Endothelial cell (in vitro differentiated cells): ENCODE measurements at regions not wholly inside any gene's neighbourhood (a gene's known extent, or its start where the extent isn't known, plus 50 kb on each side); places are given as distances from the start of the nearest gene placed in this dataset.

Experiments used
- DNase-seq: peaks from one replicate; pipeline ENCODE4 v3.0.0; 2021; ENCODE audit warnings: low spot score
- H3K27ac Mint-ChIP-seq: one replicate; pipeline ENCODE4 v1.8.0; 2021; ENCODE audit warnings: mixed read lengths, inconsistent platforms; ENCODE audit not compliant: unreplicated experiment
- H3K27me3 Mint-ChIP-seq: one replicate; pipeline ENCODE4 v1.8.0; 2021; ENCODE audit warnings: mild to moderate bottlenecking, moderate library complexity, mixed read lengths, inconsistent platforms; ENCODE audit not compliant: unreplicated experiment
- H3K36me3 Mint-ChIP-seq: one replicate; pipeline ENCODE4 v1.8.0; 2021; ENCODE audit warnings: mild to moderate bottlenecking, low read depth, mixed read lengths, inconsistent platforms; ENCODE audit not compliant: unreplicated experiment
- H3K4me1 Mint-ChIP-seq: one replicate; pipeline ENCODE4 v1.8.0; 2021; ENCODE audit warnings: mild to moderate bottlenecking, mixed read lengths, inconsistent platforms; ENCODE audit not compliant: unreplicated experiment
- H3K4me3 Mint-ChIP-seq: one replicate; pipeline ENCODE4 v1.8.0; 2021; ENCODE audit warnings: mild to moderate bottlenecking, mixed read lengths, inconsistent platforms; ENCODE audit not compliant: unreplicated experiment
- H3K9me3 Mint-ChIP-seq: one replicate; pipeline ENCODE4 v1.8.0; 2021; ENCODE audit warnings: mixed read lengths, inconsistent platforms; ENCODE audit not compliant: unreplicated experiment
- TF ChIP-seq, protein P1 (sequence below): fragments of 200-600 bp; sonication (generic); IDR thresholded peaks from one replicate; pipeline ENCODE4 v1.5.0; 2021; ENCODE audit warnings: antibody characterized with exemption; ENCODE audit not compliant: unreplicated experiment

DNA sequence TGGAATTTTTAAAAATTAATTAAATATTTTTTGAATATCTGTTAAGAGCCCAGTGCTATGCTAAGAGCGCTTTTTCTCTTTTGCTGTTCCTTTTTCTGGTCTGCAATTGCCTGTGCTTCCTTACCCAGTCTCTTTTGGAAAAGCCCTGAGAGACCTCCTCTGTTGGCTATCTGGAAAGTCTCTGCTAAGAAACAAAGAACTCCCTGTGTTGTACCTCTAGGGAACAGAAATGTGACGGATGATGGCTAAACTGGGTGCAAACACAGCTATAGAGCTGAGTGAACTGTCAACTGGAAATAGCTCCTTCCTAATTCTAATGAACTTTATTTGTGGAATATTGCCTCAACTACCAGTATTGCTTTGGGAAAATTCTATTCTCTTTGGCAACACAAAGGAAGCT, 261.6 kb upstream of the NOVA1 start:
- no peak overlapping the region for H3K27ac Mint-ChIP-seq
- H3K27me3 Mint-ChIP-seq = no peaks in the 10 kb centered on the region
- TF ChIP-seq, protein P1, sequence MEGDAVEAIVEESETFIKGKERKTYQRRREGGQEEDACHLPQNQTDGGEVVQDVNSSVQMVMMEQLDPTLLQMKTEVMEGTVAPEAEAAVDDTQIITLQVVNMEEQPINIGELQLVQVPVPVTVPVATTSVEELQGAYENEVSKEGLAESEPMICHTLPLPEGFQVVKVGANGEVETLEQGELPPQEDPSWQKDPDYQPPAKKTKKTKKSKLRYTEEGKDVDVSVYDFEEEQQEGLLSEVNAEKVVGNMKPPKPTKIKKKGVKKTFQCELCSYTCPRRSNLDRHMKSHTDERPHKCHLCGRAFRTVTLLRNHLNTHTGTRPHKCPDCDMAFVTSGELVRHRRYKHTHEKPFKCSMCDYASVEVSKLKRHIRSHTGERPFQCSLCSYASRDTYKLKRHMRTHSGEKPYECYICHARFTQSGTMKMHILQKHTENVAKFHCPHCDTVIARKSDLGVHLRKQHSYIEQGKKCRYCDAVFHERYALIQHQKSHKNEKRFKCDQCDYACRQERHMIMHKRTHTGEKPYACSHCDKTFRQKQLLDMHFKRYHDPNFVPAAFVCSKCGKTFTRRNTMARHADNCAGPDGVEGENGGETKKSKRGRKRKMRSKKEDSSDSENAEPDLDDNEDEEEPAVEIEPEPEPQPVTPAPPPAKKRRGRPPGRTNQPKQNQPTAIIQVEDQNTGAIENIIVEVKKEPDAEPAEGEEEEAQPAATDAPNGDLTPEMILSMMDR = no peak
- H3K4me3 Mint-ChIP-seq = no peak overlapping the region
- H3K4me1 Mint-ChIP-seq = no peaks in the 10 kb centered on the region
- H3K9me3 Mint-ChIP-seq = no peaks in the 10 kb centered on the region
- H3K36me3 Mint-ChIP-seq = no peaks in the 10 kb centered on the region
- no peak for DNase-seq

DNA sequence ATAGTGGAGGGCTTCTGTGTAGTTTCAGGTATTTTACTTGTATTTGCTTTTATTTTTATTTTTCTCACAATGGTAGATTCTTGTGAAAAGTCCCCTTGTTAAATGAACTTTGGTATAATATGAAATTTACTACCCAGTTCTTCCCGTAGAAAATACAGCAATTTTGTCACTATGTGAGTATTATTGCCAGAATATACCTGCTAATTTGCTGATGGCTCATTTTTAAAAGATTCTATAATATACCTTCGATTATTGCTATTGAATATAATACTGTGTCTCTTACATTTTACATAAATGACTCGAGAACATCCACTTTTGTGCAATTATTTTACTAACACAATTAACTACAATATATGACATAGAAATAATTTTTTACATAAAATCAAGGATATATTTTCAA, 262.3 kb upstream of the NOVA1 start:
- H3K27ac Mint-ChIP-seq = no peak overlapping the region
- TF ChIP-seq, protein P1 = no peak
- no peaks in the 10 kb centered on the region for H3K36me3 Mint-ChIP-seq
- no peak overlapping the region for H3K4me3 Mint-ChIP-seq
- no peak for DNase-seq
- no peaks in the 10 kb centered on the region for H3K4me1 Mint-ChIP-seq
- H3K9me3 Mint-ChIP-seq = no peaks in the 10 kb centered on the region
- no peaks in the 10 kb centered on the region for H3K27me3 Mint-ChIP-seq

GRCh38 chr14:26863736-26864135, 265.9 kb upstream of the NOVA1 start:
- no peak overlapping the region for H3K4me3 Mint-ChIP-seq

DNA sequence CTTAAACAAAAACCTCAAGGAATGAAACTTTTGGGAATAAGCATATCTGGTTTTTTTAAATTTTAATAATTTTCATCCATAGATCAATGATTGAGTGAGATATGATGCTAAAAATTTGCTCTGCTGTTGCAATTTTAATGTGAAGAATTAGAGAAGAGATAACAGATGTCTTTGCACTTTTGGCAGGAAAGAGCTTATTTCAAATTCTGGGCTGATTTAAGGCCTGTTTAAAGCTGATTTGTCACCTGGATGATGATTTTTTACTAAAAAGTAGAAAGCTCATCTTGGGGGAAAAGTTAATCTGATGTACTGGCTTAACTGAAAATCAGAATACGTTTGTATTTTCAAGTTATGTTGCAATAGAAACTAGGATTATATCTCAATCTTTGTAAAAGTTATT, 268.9 kb upstream of the NOVA1 start:
- DNase-seq = no peak
- H3K36me3 Mint-ChIP-seq = no peaks in the 10 kb centered on the region
- H3K27me3 Mint-ChIP-seq = no peaks in the 10 kb centered on the region
- no peaks in the 10 kb centered on the region for H3K9me3 Mint-ChIP-seq
- no peak overlapping the region for H3K27ac Mint-ChIP-seq
- TF ChIP-seq, protein P1 = no peak
- H3K4me1 Mint-ChIP-seq = peaks cover 10% of the 10 kb centered on the region
- no peak overlapping the region for H3K4me3 Mint-ChIP-seq

More at GRCh38 chr14:26863736-26864135, 265.9 kb upstream of the NOVA1 start:
- Mint-ChIP-seq H3K27ac (no peak overlapping the region), H3K4me1 (no peaks in the 10 kb centered on the region), H3K36me3 (no peaks in the 10 kb centered on the region), H3K9me3 (no peaks in the 10 kb centered on the region), H3K27me3 (no peaks in the 10 kb centered on the region)
- DNase-seq = no peak
- TF ChIP-seq, protein P1 = no peak

DNA sequence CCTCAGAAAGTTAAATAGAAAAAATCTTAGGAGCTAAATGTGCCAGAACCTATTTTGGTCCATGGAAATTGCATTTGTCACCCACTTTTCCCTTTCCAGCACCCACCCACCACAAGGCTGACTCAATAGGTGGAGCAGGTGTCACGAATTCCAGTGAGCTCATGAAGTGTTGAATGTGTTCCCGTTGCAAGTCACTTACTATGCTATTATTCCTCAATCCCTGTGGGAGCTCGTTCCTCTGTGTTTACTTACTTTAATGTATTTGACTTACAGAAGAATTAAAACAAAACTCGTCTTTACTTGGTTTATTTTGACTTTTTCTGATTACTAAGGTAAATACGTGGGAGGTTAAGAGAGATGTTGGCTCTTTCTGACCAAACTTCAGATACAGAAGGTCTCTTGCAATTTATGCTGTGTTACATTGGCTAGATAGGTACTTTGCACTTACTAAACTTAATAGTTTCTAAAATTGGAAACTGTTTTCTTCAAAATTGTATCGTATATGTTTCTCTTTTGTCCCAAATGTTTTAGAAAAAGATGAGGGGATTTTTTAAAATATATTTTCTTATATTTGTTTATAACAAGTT, 269.4 kb upstream of the NOVA1 start:
- H3K27me3 Mint-ChIP-seq = no peaks in the 10 kb centered on the region
- peaks cover 10% of the 10 kb centered on the region for H3K4me1 Mint-ChIP-seq
- H3K4me3 Mint-ChIP-seq = no peak overlapping the region
- H3K27ac Mint-ChIP-seq = no peak overlapping the region
- H3K9me3 Mint-ChIP-seq = no peaks in the 10 kb centered on the region
- TF ChIP-seq, protein P1 = no peak
- no peaks in the 10 kb centered on the region for H3K36me3 Mint-ChIP-seq
- no peak for DNase-seq
